ENCODE measurements at regions not wholly inside any gene's neighbourhood (a gene's known extent, or its start where the extent isn't known, plus 50 kb on each side); places are given as distances from the start of the nearest gene placed in this dataset.

DNA sequence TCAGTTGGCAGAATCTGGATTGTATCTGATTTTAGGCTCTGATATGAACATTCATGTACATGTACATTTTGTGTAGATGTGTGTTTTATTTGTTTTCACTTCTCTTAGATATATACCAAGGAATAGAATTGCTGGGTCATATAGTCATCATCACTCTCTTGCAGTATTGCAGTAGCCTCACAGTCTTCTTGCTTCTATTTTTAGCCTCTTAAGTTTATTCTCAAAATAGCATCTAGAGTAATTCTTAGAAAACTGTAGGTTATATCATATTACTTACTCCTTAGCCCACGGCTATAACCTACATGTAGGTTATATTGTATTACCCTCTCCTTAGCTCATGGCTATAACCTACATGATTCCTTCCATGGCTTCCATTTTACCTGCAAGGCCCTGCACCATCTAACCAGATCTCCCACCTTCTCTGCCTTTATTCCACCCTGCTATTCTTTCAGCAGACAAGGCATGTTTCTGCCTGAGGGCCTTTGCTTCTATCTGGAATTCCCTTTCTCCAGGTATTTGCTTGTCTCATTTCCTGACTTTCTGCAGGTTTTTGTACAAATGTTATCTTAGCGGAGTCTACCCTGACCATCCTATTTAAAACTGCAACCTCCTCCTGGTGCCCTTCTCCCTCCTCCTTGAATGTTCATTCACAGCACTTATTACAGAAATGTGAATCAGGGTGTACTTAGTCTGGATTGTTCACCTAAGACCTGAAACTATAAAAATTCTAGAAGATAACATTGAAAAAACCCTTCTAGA, 109.0 kb upstream of the ETV3 start:
- no peaks in the 10 kb centered on the region; the same call in 1 of the 2 replicates for H3K36me3 Mint-ChIP-seq
- H3K27ac Mint-ChIP-seq: no peak overlapping the region
- no peak for DNase-seq (ENCODE audit: low spot score)
- no peak overlapping the region for H3K4me3 Mint-ChIP-seq
- ChIA-PET CTCF (no interaction called here), POLR2A (no interaction called here)
- no peaks in the 10 kb centered on the region for H3K4me1 Mint-ChIP-seq
- peaks cover 4% of the 10 kb centered on the region for H3K27me3 Mint-ChIP-seq (ENCODE audit: low read depth)
- peaks cover 22% of the 10 kb centered on the region for H3K9me3 Mint-ChIP-seq
- no peak for ATAC-seq
- TF ChIP-seq FOXP1 (CRISPR knock-in tag; IDR thresholded peaks at IDR 0.05; ENCODE audit: borderline replicate concordance) (no peak), KAT7 (CRISPR knock-in tag; IDR thresholded peaks at IDR 0.05; ENCODE audit: borderline replicate concordance) (no peak), EMX1 (CRISPR knock-in tag; IDR thresholded peaks at IDR 0.05) (no peak), CREB1 (CRISPR knock-in tag; IDR thresholded peaks at IDR 0.05) (no peak), RORB (CRISPR knock-in tag; IDR thresholded peaks at IDR 0.05) (no peak), HMGA2 (CRISPR knock-in tag; IDR thresholded peaks at IDR 0.05) (no peak), ETV6 (CRISPR knock-in tag; IDR thresholded peaks at IDR 0.05) (no peak), SP1 (CRISPR knock-in tag; conservative IDR thresholded peaks at IDR 0.05) (no peak), ATF1 (CRISPR knock-in tag; IDR thresholded peaks at IDR 0.05) (no peak)
- TF ChIP-seq, protein P1, sequence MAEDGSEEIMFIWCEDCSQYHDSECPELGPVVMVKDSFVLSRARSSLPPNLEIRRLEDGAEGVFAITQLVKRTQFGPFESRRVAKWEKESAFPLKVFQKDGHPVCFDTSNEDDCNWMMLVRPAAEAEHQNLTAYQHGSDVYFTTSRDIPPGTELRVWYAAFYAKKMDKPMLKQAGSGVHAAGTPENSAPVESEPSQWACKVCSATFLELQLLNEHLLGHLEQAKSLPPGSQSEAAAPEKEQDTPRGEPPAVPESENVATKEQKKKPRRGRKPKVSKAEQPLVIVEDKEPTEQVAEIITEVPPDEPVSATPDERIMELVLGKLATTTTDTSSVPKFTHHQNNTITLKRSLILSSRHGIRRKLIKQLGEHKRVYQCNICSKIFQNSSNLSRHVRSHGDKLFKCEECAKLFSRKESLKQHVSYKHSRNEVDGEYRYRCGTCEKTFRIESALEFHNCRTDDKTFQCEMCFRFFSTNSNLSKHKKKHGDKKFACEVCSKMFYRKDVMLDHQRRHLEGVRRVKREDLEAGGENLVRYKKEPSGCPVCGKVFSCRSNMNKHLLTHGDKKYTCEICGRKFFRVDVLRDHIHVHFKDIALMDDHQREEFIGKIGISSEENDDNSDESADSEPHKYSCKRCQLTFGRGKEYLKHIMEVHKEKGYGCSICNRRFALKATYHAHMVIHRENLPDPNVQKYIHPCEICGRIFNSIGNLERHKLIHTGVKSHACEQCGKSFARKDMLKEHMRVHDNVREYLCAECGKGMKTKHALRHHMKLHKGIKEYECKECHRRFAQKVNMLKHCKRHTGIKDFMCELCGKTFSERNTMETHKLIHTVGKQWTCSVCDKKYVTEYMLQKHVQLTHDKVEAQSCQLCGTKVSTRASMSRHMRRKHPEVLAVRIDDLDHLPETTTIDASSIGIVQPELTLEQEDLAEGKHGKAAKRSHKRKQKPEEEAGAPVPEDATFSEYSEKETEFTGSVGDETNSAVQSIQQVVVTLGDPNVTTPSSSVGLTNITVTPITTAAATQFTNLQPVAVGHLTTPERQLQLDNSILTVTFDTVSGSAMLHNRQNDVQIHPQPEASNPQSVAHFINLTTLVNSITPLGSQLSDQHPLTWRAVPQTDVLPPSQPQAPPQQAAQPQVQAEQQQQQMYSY (CRISPR knock-in tag; IDR thresholded peaks at IDR 0.05): no peak
- TF ChIP-seq, protein P2, sequence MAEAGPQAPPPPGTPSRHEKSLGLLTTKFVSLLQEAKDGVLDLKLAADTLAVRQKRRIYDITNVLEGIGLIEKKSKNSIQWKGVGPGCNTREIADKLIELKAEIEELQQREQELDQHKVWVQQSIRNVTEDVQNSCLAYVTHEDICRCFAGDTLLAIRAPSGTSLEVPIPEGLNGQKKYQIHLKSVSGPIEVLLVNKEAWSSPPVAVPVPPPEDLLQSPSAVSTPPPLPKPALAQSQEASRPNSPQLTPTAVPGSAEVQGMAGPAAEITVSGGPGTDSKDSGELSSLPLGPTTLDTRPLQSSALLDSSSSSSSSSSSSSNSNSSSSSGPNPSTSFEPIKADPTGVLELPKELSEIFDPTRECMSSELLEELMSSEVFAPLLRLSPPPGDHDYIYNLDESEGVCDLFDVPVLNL (CRISPR knock-in tag; IDR thresholded peaks at IDR 0.05; ENCODE audit: borderline replicate concordance, low read depth): no peak
- TF ChIP-seq, protein P3, sequence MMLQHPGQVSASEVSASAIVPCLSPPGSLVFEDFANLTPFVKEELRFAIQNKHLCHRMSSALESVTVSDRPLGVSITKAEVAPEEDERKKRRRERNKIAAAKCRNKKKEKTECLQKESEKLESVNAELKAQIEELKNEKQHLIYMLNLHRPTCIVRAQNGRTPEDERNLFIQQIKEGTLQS (CRISPR knock-in tag; conservative IDR thresholded peaks at IDR 0.05): no peak
- TF ChIP-seq, protein P4, sequence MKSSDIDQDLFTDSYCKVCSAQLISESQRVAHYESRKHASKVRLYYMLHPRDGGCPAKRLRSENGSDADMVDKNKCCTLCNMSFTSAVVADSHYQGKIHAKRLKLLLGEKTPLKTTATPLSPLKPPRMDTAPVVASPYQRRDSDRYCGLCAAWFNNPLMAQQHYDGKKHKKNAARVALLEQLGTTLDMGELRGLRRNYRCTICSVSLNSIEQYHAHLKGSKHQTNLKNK (CRISPR knock-in tag; IDR thresholded peaks at IDR 0.05): no peak
- TF ChIP-seq, protein P5, sequence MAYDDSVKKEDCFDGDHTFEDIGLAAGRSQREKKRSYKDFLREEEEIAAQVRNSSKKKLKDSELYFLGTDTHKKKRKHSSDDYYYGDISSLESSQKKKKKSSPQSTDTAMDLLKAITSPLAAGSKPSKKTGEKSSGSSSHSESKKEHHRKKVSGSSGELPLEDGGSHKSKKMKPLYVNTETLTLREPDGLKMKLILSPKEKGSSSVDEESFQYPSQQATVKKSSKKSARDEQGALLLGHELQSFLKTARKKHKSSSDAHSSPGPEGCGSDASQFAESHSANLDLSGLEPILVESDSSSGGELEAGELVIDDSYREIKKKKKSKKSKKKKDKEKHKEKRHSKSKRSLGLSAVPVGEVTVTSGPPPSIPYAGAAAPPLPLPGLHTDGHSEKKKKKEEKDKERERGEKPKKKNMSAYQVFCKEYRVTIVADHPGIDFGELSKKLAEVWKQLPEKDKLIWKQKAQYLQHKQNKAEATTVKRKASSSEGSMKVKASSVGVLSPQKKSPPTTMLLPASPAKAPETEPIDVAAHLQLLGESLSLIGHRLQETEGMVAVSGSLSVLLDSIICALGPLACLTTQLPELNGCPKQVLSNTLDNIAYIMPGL (CRISPR knock-in tag; IDR thresholded peaks at IDR 0.05): no peak

DNA sequence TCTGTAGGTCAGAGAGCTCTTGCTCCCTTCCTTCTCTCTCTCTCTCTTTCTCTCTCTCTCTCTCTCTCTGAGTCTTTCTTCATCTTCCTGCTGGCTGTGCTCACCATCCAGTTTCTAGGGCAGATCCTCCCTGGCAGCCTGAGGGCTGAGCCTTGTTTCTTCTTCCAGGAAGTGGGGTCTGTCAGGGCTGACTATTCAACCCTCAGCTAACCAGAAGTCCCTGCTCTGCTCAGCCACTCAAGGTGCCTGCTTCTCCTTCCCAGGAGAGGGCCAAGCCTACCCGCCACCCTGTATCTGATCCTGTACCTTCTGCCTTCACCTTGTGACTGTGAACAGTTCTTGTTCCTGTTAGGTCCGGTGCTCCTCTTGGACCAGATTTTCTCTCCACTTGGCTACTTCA, 107.6 kb upstream of the ETV3 start:
- TF ChIP-seq, protein P6, sequence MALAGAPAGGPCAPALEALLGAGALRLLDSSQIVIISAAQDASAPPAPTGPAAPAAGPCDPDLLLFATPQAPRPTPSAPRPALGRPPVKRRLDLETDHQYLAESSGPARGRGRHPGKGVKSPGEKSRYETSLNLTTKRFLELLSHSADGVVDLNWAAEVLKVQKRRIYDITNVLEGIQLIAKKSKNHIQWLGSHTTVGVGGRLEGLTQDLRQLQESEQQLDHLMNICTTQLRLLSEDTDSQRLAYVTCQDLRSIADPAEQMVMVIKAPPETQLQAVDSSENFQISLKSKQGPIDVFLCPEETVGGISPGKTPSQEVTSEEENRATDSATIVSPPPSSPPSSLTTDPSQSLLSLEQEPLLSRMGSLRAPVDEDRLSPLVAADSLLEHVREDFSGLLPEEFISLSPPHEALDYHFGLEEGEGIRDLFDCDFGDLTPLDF (CRISPR knock-in tag; IDR thresholded peaks at IDR 0.05): no peak
- TF ChIP-seq GABPB1 (CRISPR knock-in tag; IDR thresholded peaks at IDR 0.05): no peak
- TF ChIP-seq, protein P7, sequence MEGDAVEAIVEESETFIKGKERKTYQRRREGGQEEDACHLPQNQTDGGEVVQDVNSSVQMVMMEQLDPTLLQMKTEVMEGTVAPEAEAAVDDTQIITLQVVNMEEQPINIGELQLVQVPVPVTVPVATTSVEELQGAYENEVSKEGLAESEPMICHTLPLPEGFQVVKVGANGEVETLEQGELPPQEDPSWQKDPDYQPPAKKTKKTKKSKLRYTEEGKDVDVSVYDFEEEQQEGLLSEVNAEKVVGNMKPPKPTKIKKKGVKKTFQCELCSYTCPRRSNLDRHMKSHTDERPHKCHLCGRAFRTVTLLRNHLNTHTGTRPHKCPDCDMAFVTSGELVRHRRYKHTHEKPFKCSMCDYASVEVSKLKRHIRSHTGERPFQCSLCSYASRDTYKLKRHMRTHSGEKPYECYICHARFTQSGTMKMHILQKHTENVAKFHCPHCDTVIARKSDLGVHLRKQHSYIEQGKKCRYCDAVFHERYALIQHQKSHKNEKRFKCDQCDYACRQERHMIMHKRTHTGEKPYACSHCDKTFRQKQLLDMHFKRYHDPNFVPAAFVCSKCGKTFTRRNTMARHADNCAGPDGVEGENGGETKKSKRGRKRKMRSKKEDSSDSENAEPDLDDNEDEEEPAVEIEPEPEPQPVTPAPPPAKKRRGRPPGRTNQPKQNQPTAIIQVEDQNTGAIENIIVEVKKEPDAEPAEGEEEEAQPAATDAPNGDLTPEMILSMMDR (IDR thresholded peaks at IDR 0.05): no peak
- TF ChIP-seq, protein P8, sequence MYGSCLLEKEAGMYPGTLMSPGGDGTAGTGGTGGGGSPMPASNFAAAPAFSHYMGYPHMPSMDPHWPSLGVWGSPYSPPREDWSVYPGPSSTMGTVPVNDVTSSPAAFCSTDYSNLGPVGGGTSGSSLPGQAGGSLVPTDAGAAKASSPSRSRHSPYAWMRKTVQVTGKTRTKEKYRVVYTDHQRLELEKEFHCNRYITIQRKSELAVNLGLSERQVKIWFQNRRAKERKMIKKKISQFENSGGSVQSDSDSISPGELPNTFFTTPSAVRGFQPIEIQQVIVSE (CRISPR knock-in tag; IDR thresholded peaks at IDR 0.05; ENCODE audit: borderline replicate concordance): no peak
- ATAC-seq (no peak), DNase-seq (ENCODE audit: low spot score) (no peak)
- Mint-ChIP-seq H3K27me3 (ENCODE audit: low read depth) (no peaks in the 10 kb centered on the region; the same call in 1 of the 2 replicates), H3K4me1 (peaks cover 7% of the 10 kb centered on the region), H3K4me3 (no peak overlapping the region), H3K9me3 (peaks cover 22% of the 10 kb centered on the region), H3K27ac (no peak overlapping the region), H3K36me3 (no peaks in the 10 kb centered on the region; the same call in 1 of the 2 replicates)
- CTCF ChIA-PET: no interaction called here
- POLR2A ChIA-PET: no interaction called here

Measured in WTC11 (cell line).